Heart left ventricle (tissue), 13 donors: ENCODE measurements at regions not wholly inside any gene's neighbourhood (a gene's known extent, or its start where the extent isn't known, plus 50 kb on each side); places are given as distances from the start of the nearest gene placed in this dataset.

Experiments used
- CTCF ChIP-seq, 12 donors: fragments of 200-600 bp; sonication (generic) in 4 of 12; IDR thresholded peaks; one replicate each; pipeline versions ENCODE4 v1.5.0 to v1.8.0; 2018 to 2022; ENCODE audit warnings: antibody characterized with exemption in 12 of 12, mild to moderate bottlenecking in 5 of 12
- POLR2A ChIP-seq, 2 donors: fragments of 450-650 bp; IDR thresholded peaks; one replicate each; pipeline ENCODE4 v1.6.1; 2017; ENCODE audit warnings: antibody characterized with exemption in 2 of 2, mild to moderate bottlenecking in 2 of 2, moderate library complexity in 2 of 2
- donor health status: ischemic (EF 13 %, LVEDD 7.1; RV severe dilation, severe dysfunction).
- donor health status: DM: no; HTN: yes; CAD: no.
- donor health status: DM: no; HTN: no; CAD: no.
- donor health status: ischemic (EF 25% LVEDD 6.9; RV normal size, moderate dysfunction).
- donor health status: ischemic (EF 25% LVEDD 5.7; RV mildly dilated, moderate dysfunction).
- donor health status: ischemic (EF 35%, LVEDD 5.7; RV mildly dilated, moderate dysfunction).
- donor health status: nonischemic (EF 11% LVEDD 7.7; RV severe dilation, severe dysfunction).
- donor health status: DM: yes; HTN: yes; CAD: no.
- donor health status: PGD.
- donor health status: ischemic (EF 29% LVEDD 5.4; RV normal size, mild dysfunction).
- donor health status: nonischemic (EF 23%, LVEDD 6.1; RV moderate dilation, normal function).

GRCh38 chr4:125365731-125366130 is 51.0 kb downstream of the FAT4 start:
- TF ChIP-seq CTCF (IDR thresholded peaks at IDR 0.05) (no peak), POLR2A (IDR thresholded peaks at IDR 0.05) (no peak)
